ENCODE measurements at regions not wholly inside any gene's neighbourhood (a gene's known extent, or its start where the extent isn't known, plus 50 kb on each side); places are given as distances from the start of the nearest gene placed in this dataset.
"Not testable (repeated sequence)": the region's sequence is repeated elsewhere in the genome, so short reads cannot be mapped to it uniquely, and the experiment has no call there.

GRCh38 chr5:90334741-90335140 is 74.8 kb downstream of the CETN3 start:
- Histone ChIP-seq H3K4me3 (no peak overlapping the region), H2AFZ (no peak overlapping the region), H3K9me2 (replicated peaks; ENCODE audit: insufficient read depth) (no peaks in the 10 kb centered on the region)

GRCh38 chr5:90329911-90330310 is 79.6 kb downstream of the CETN3 start:
- H3K27me3 ChIP-seq = no peaks in the 10 kb centered on the region
- no peaks in the 10 kb centered on the region for H4K20me1 ChIP-seq (ENCODE audit: insufficient read depth, poor library complexity, severe bottlenecking)
- TF ChIP-seq EZH2 (IDR thresholded peaks at IDR 0.05; ENCODE audit: borderline replicate concordance) (no peak), CTCF (IDR thresholded peaks at IDR 0.05; ENCODE audit: poor library complexity) (no peak), EZH2phosphoT487 (IDR thresholded peaks at IDR 0.05; ENCODE audit: low read depth, severe bottlenecking, unreplicated experiment) (no peak)
- H3K4me3 ChIP-seq = no peak overlapping the region
- no peaks in the 10 kb centered on the region for H3K9me3 ChIP-seq (ENCODE audit: low read depth)
- 100% methylated on average over 1 of the region's 1 CpG for WGBS (ENCODE audit: low lambda C conversion rate, missing lambda C conversion rate)
- H3K36me3 ChIP-seq (replicated peaks; ENCODE audit: insufficient read depth, low read depth) = no peaks in the 10 kb centered on the region
- H3K9me2 ChIP-seq (replicated peaks; ENCODE audit: insufficient read depth) = no peaks in the 10 kb centered on the region
- DNase-seq (ENCODE audit: low spot score) = no peak
- no peak overlapping the region for H3K4me2 ChIP-seq
- no peak overlapping the region for H3K27ac ChIP-seq
- no peaks in the 10 kb centered on the region for H3K4me1 ChIP-seq (ENCODE audit: insufficient read depth)
- H3K79me2 ChIP-seq = no peaks in the 10 kb centered on the region
- H2AFZ ChIP-seq = no peak overlapping the region

More at GRCh38 chr5:90334741-90335140, 74.8 kb downstream of the CETN3 start:
- Histone ChIP-seq H4K20me1 (ENCODE audit: insufficient read depth, poor library complexity, severe bottlenecking) (no peaks in the 10 kb centered on the region), H3K79me2 (no peaks in the 10 kb centered on the region), H3K27ac (no peak overlapping the region), H3K4me2 (no peak overlapping the region), H3K4me1 (ENCODE audit: insufficient read depth) (no peaks in the 10 kb centered on the region), H3K36me3 (replicated peaks; ENCODE audit: insufficient read depth, low read depth) (no peaks in the 10 kb centered on the region), H3K9me3 (ENCODE audit: low read depth) (no peaks in the 10 kb centered on the region), H3K27me3 (no peaks in the 10 kb centered on the region)
- DNase-seq (ENCODE audit: low spot score) = no peak
- 95% methylated on average over 1 of the region's 1 CpG for WGBS (ENCODE audit: low lambda C conversion rate, missing lambda C conversion rate)
- TF ChIP-seq EZH2phosphoT487 (IDR thresholded peaks at IDR 0.05; ENCODE audit: low read depth, severe bottlenecking, unreplicated experiment) (no peak), CTCF (IDR thresholded peaks at IDR 0.05; ENCODE audit: poor library complexity) (no peak), EZH2 (IDR thresholded peaks at IDR 0.05; ENCODE audit: borderline replicate concordance) (no peak)

- Histone ChIP-seq H3K79me2 (no peaks in the 10 kb centered on the region), H3K4me2 (no peak overlapping the region), H3K27ac (no peak overlapping the region), H2AFZ (no peak overlapping the region), H4K20me1 (ENCODE audit: insufficient read depth, poor library complexity, severe bottlenecking) (no peaks in the 10 kb centered on the region), H3K4me1 (ENCODE audit: insufficient read depth) (no peaks in the 10 kb centered on the region), H3K4me3 (no peak overlapping the region), H3K9me2 (replicated peaks; ENCODE audit: insufficient read depth) (no peaks in the 10 kb centered on the region), H3K9me3 (ENCODE audit: low read depth) (no peaks in the 10 kb centered on the region), H3K36me3 (replicated peaks; ENCODE audit: insufficient read depth, low read depth) (no peaks in the 10 kb centered on the region), H3K27me3 (no peaks in the 10 kb centered on the region)
- 82% methylated on average over 7 of the region's 7 CpGs for WGBS (ENCODE audit: low lambda C conversion rate, missing lambda C conversion rate)
- TF ChIP-seq EZH2phosphoT487 (IDR thresholded peaks at IDR 0.05; ENCODE audit: low read depth, severe bottlenecking, unreplicated experiment) (no peak), EZH2 (IDR thresholded peaks at IDR 0.05; ENCODE audit: borderline replicate concordance) (no peak), CTCF (IDR thresholded peaks at IDR 0.05; ENCODE audit: poor library complexity) (no peak)
- DNase-seq (ENCODE audit: low spot score) = no peak
These were observed 82.6 kb downstream of the CETN3 start for GRCh38 chr5:90326995-90327394.

- no peak overlapping the region for H3K4me2 ChIP-seq
- no peaks in the 10 kb centered on the region for H3K79me2 ChIP-seq
- H3K4me3 ChIP-seq = no peak overlapping the region
- no peak overlapping the region for H3K27ac ChIP-seq
- H3K27me3 ChIP-seq = no peaks in the 10 kb centered on the region
- no peak for DNase-seq (ENCODE audit: low spot score)
- H3K4me1 ChIP-seq (ENCODE audit: insufficient read depth) = no peaks in the 10 kb centered on the region
- no peaks in the 10 kb centered on the region for H3K36me3 ChIP-seq (replicated peaks; ENCODE audit: insufficient read depth, low read depth)
- H2AFZ ChIP-seq = no peak overlapping the region
- no peak for TF ChIP-seq CTCF (IDR thresholded peaks at IDR 0.05; ENCODE audit: poor library complexity)
- TF ChIP-seq EZH2phosphoT487 (IDR thresholded peaks at IDR 0.05; ENCODE audit: low read depth, severe bottlenecking, unreplicated experiment) = no peak
- TF ChIP-seq EZH2 (IDR thresholded peaks at IDR 0.05; ENCODE audit: borderline replicate concordance) = no peak
- no peaks in the 10 kb centered on the region for H3K9me2 ChIP-seq (replicated peaks; ENCODE audit: insufficient read depth)
- H3K9me3 ChIP-seq (ENCODE audit: low read depth) = no peaks in the 10 kb centered on the region
- 93% methylated on average over 1 of the region's 1 CpG for WGBS (ENCODE audit: low lambda C conversion rate, missing lambda C conversion rate)
- no peaks in the 10 kb centered on the region for H4K20me1 ChIP-seq (ENCODE audit: insufficient read depth, poor library complexity, severe bottlenecking)
These were observed 84.5 kb downstream of the CETN3 start for GRCh38 chr5:90325093-90325492.

GRCh38 chr5:90320348-90320747 is 89.2 kb downstream of the CETN3 start:
- not testable (repeated sequence) for H3K9me3 ChIP-seq (ENCODE audit: low read depth)

More at GRCh38 chr5:90320348-90320747, 89.2 kb downstream of the CETN3 start:
- not testable (repeated sequence) for H3K4me3 ChIP-seq; H3K27me3 ChIP-seq; H3K4me2 ChIP-seq; H3K27ac ChIP-seq; H3K4me1 ChIP-seq (ENCODE audit: insufficient read depth); H4K20me1 ChIP-seq (ENCODE audit: insufficient read depth, poor library complexity, severe bottlenecking); H3K36me3 ChIP-seq (replicated peaks; ENCODE audit: insufficient read depth, low read depth); DNase-seq (ENCODE audit: low spot score); H2AFZ ChIP-seq; H3K79me2 ChIP-seq; H3K9me2 ChIP-seq (replicated peaks; ENCODE audit: insufficient read depth)
